Lower leg skin (tissue), 4 donors: ENCODE measurements at regions not wholly inside any gene's neighbourhood (a gene's known extent, or its start where the extent isn't known, plus 50 kb on each side); places are given as distances from the start of the nearest gene placed in this dataset.

Experiments used
- DNase-seq, 2 donors: peaks; one replicate each; pipeline ENCODE4 v3.0.0-alpha.2; 2019; ENCODE audit warnings: low spot score in 2 of 2
- H3K4me3 ChIP-seq: fragments of 200-600 bp; sonication (generic); 2 replicates; pipeline ENCODE4 v1.5.1; 2017; ENCODE audit warnings: mild to moderate bottlenecking, low read depth; ENCODE audit not compliant: poor library complexity, severe bottlenecking
- CTCF ChIP-seq, 3 donors: fragments of 450-650 bp; IDR thresholded peaks; one replicate each; pipeline ENCODE4 v1.5.1; 2016; ENCODE audit warnings: antibody characterized with exemption in 3 of 3, mild to moderate bottlenecking in 3 of 3, moderate library complexity in 2 of 3
- POLR2A ChIP-seq, 2 donors: fragments of 450-650 bp; IDR thresholded peaks; one replicate each; pipeline ENCODE4 v1.6.1; 2016 to 2017; ENCODE audit warnings: antibody characterized with exemption in 2 of 2, mild to moderate bottlenecking in 1 of 2, moderate library complexity in 1 of 2
- WGBS, 2 donors: methylation state at CpG; one replicate each; pipeline ENCODE4 v1.1.5; 2018; 5-methylcytosine and 5-hydroxymethylcytosine counted together
- intact Hi-C: fragments of 100-400 bp; cut with DNase I; formaldehyde crosslinking; loops from one replicate; pipeline ENCODE4 v1.15.0; 2023; ENCODE audit warnings: low total_unique reads

DNA sequence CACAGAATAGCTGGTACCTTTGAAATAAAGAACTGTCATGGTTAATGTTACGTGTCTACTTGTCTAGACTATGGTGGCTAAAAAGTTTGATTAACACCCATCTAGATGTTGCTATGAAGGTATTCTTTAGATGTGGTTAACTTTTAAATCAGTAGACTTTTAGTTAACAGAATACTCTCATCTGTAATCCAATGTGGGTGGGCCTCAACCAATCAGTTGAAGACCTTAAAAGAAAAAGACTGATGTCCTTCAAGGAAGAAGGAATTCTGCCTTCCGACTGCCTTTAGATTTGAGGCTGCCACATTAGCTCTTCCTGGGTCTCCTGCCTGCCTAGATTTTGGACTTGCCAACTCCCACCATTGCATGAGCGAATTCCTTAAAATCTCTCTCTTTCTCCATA, 113.0 kb upstream of the CACUL1 start:
- no peak for TF ChIP-seq CTCF (IDR thresholded peaks at IDR 0.05)
- TF ChIP-seq POLR2A (IDR thresholded peaks at IDR 0.05) = no peak
- 95 to 100% methylated on average over 3 of the region's 3 CpGs for WGBS, 2 donors
- intact Hi-C loops = no loop called here
- H3K4me3 ChIP-seq = no peak overlapping the region
- DNase-seq = no peak

DNA sequence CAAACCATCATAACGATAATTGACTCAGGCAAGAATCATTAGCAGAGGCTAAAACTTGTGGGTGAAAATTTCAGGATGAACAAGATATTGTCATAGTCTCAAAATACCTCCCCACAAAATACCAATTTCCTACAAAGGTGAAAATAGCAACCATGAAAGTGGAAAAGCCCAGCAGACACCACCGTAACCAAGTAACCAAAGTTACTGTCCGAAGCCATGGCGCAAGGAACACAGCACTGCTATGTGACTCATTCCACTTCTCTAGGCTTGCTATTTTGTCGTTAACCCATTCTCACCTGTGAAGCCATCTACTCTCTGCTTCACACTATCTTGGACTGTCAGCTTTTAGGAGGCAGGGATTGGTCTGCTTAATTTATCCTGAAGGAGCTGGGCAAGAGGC, 113.8 kb upstream of the CACUL1 start:
- 68 to 79% methylated on average over 5 of the region's 5 CpGs for WGBS, 2 donors
- no peak overlapping the region for H3K4me3 ChIP-seq
- intact Hi-C loops = no loop called here
- DNase-seq = no peak
- TF ChIP-seq POLR2A (IDR thresholded peaks at IDR 0.05) (no peak), CTCF (IDR thresholded peaks at IDR 0.05) (no peak)

DNA sequence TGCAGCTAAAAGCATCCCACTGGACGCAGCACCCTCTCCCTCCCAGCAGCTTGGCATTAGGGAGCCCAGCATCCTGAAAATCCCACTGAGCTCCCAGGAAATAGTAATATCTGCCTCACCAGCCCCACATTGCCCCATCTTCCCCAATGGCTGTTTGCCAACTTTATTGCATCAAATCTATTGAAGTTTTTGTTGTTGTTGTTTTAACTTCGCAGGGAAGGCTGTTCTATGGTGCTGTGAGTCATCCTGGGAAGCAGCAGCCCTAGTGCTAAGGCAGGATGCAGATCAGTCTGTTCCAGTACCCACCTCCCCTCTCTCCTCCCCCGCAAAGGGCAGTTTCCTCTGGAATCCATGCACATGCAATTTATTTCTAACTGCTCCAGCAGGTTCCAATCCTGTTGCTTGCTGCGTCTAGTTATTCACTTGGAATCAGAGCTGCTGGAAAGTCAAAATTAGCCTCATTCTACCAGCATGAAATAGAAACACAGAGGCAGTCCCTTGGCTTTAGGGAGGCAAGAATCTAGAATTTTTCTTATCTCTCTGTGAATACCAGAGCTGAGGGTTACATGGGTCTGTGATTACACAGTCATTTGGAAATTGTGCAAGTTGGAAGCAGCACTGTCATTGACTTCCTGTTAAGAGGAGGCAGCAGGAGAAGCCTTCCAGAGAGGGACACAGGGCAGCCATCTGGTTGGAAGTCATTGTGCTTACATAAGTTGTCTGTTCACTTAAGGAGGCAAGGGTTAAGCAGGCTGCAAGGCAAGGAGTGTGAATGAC, 115.9 kb upstream of the CACUL1 start:
- H3K4me3 ChIP-seq = no peak overlapping the region
- intact Hi-C loops = no loop called here
- 28 to 31% methylated on average over 4 of the region's 4 CpGs for WGBS, 2 donors
- TF ChIP-seq CTCF (IDR thresholded peaks at IDR 0.05) = no peak
- no peak for TF ChIP-seq POLR2A (IDR thresholded peaks at IDR 0.05)
- DNase-seq = peak in 1 of 2 donors; percentile 39

GRCh38 chr10:118871244-118871865, 116.6 kb upstream of the CACUL1 start:
- intact Hi-C loops = no loop called here
- WGBS, 2 donors = 44 to 52% methylated on average over 2 of the region's 2 CpGs
- TF ChIP-seq POLR2A (IDR thresholded peaks at IDR 0.05) (no peak), CTCF (IDR thresholded peaks at IDR 0.05) (no peak)

DNA sequence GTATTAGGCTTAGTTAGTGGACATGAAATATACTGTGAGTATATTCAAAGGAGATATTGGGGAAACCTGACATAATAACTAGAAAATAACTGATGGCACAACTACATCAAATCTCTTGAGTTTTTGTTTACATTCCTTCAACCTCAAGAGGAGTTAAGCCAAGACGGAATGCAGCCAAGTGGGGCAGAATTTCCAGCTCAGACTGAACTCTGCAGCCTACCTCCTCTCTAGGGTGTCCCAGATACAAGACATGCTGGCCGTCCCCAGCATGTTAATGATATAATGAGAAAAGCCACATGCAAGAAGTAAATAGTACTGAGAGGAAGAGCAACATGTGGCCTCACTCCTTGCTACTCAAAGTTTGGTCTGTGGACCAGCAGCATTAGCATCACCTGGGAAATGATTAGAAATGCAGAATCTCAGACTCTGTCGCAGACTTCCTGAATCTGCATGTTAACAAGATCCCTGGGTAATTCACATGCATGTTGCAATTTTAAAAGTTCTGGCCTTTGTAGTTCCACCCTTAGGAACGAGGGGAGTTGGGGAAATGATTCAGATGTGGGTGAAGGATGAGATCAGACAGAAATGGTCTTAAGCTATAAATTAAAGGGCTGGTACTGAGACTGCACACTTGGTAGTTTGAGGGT, 118.4 kb upstream of the CACUL1 start:
- TF ChIP-seq POLR2A (IDR thresholded peaks at IDR 0.05) = no peak
- no peak for TF ChIP-seq CTCF (IDR thresholded peaks at IDR 0.05)
- intact Hi-C loops = no loop called here
- no peak for DNase-seq
- 45 to 54% methylated on average over 4 of the region's 4 CpGs for WGBS, 2 donors
- no peak overlapping the region for H3K4me3 ChIP-seq

More at GRCh38 chr10:118871244-118871865, 116.6 kb upstream of the CACUL1 start:
- DNase-seq = no peak
- no peak overlapping the region for H3K4me3 ChIP-seq
